Spleen (tissue), 11 donors: ENCODE measurements at regions not wholly inside any gene's neighbourhood (a gene's known extent, or its start where the extent isn't known, plus 50 kb on each side); places are given as distances from the start of the nearest gene placed in this dataset.

Experiments used
- DNase-seq: peaks from one replicate; pipeline ENCODE4 v3.0.0-alpha.2; 2020
- H3K27ac ChIP-seq, 8 donors: fragments of 200-600 bp; sonication (generic) in 7 of 8; 1 replicate in 4 of 8; 2 replicates in 4 of 8; pipeline versions ENCODE4 v1.5.0 to v1.8.0; 2016 to 2021; ENCODE audit warnings: inconsistent platforms in 4 of 8, mild to moderate bottlenecking in 4 of 8, moderate library complexity in 1 of 8
- H3K27me3 ChIP-seq, 7 donors: fragments of 200-600 bp; sonication (generic) in 6 of 7; replicated peaks in 1 of 7; 1 replicate in 4 of 7; 2 replicates in 3 of 7; pipeline versions ENCODE4 v1.5.0 to v1.8.0; 2016 to 2021; ENCODE audit warnings: inconsistent platforms in 3 of 7, mild to moderate bottlenecking in 1 of 7
- H3K36me3 ChIP-seq, 6 donors: fragments of 200-600 bp; sonication (generic) in 5 of 6; 1 replicate in 4 of 6; 2 replicates in 2 of 6; pipeline versions ENCODE4 v1.5.0 to v1.8.0; 2016 to 2021; ENCODE audit warnings: inconsistent platforms in 2 of 6
- H3K4me1 ChIP-seq, 6 donors: fragments of 200-600 bp; sonication (generic) in 5 of 6; 1 replicate in 3 of 6; 2 replicates in 3 of 6; pipeline versions ENCODE4 v1.5.0 to v1.8.0; 2016 to 2021; ENCODE audit warnings: inconsistent platforms in 3 of 6
- H3K4me3 ChIP-seq, 8 donors: fragments of 200-600 bp; sonication (generic) in 7 of 8; 1 replicate in 4 of 8; 2 replicates in 4 of 8; pipeline versions ENCODE4 v1.5.0 to v1.8.0; 2016 to 2021; ENCODE audit warnings: inconsistent platforms in 4 of 8, mild to moderate bottlenecking in 4 of 8, moderate library complexity in 2 of 8
- H3K9me3 ChIP-seq, 8 donors: fragments of 200-600 bp; sonication (generic) in 7 of 8; 1 replicate in 4 of 8; 2 replicates in 4 of 8; pipeline versions ENCODE4 v1.5.0 to v1.8.0; 2016 to 2021; ENCODE audit warnings: inconsistent platforms in 4 of 8
- CTCF ChIP-seq, 11 experiments: fragments of 200-600 bp in 7 of 11; fragments of 450-650 bp in 4 of 11; sonication (generic) in 4 of 11; IDR thresholded peaks in 8 of 11; conservative IDR thresholded peaks in 3 of 11; 1 replicate in 7 of 11; 2 replicates in 4 of 11; pipeline versions ENCODE4 v1.4.0 to v1.8.0; 2016 to 2021; ENCODE audit warnings: antibody characterized with exemption in 11 of 11, inconsistent platforms in 4 of 11, mild to moderate bottlenecking in 1 of 11
- POLR2A ChIP-seq, 3 donors: fragments of 450-650 bp; IDR thresholded peaks; one replicate each; pipeline ENCODE4 v1.5.1; 2017; ENCODE audit warnings: antibody characterized with exemption in 3 of 3, mild to moderate bottlenecking in 1 of 3
- POLR2AphosphoS5 ChIP-seq, 3 donors: sonication (generic); formaldehyde crosslinking; IDR thresholded peaks; one replicate each; pipeline ENCODE4 v1.5.1; 2017; ENCODE audit warnings: antibody characterized with exemption in 3 of 3
- WGBS, 5 donors: extraction: QIAGEN DNeasy Blood & Tissue Kit in 3 of 5; methylation state at CpG; one replicate each; pipeline versions ENCODE4 v1.1.5 to v1.1.7; 2013 to 2018; 5-methylcytosine and 5-hydroxymethylcytosine counted together
- intact Hi-C: fragments of 100-400 bp; cut with DNase I; formaldehyde crosslinking; loops from one replicate; pipeline ENCODE4 v1.15.0; 2023; ENCODE audit warnings: low total_unique reads
- donor health status: healthy with polysubstance abuse.
- donor health status: DM: no; HTN: no; CAD: no; lungs with moderate emphysema.
- donor health status: DM: no; HTN: no; CAD: no.
- donor health status: Bipolar disorder and iron deficiency.
- donor health status: healthy.
- donor health status: DM: no; HTN: no; CAD: no.
- donor health status: DM: yes; HTN: yes; CAD: no.

- TF ChIP-seq POLR2AphosphoS5 (IDR thresholded peaks at IDR 0.05): no peak
- TF ChIP-seq CTCF (IDR thresholded peaks at IDR 0.05 in 8 of 11, conservative IDR thresholded peaks at IDR 0.05 in 3 of 11): no peak
- no peak for TF ChIP-seq POLR2A (IDR thresholded peaks at IDR 0.05)
- Histone ChIP-seq H3K4me1 (no peaks in the 10 kb centered on the region), H3K9me3 (no peaks in the 10 kb centered on the region), H3K27me3 (peaks cover 0 to 15% (median 0%) of the 10 kb centered on the region in 7 donors), H3K27ac (no peak overlapping the region), H3K4me3 (no peak overlapping the region), H3K36me3 (no peaks in the 10 kb centered on the region)
- 78 to 87% (median 85%) methylated on average over 3 of the region's 3 CpGs for WGBS, 5 donors
- intact Hi-C loops: no loop called here
- DNase-seq: no peak
Observed at GRCh38 chr2:181754105-181754504, 73.8 kb upstream of the NEUROD1 start.

GRCh38 chr2:181755181-181755580 is 74.9 kb upstream of the NEUROD1 start:
- H3K27me3 ChIP-seq: peaks cover 0 to 8% (median 0%) of the 10 kb centered on the region in 7 donors
- TF ChIP-seq POLR2A (IDR thresholded peaks at IDR 0.05): no peak
- TF ChIP-seq POLR2AphosphoS5 (IDR thresholded peaks at IDR 0.05): no peak
- no peak for TF ChIP-seq CTCF (IDR thresholded peaks at IDR 0.05 in 8 of 11, conservative IDR thresholded peaks at IDR 0.05 in 3 of 11)
- no peak overlapping the region for H3K4me3 ChIP-seq
- peaks cover 0 to 5% (median 0%) of the 10 kb centered on the region in 8 donors for H3K9me3 ChIP-seq
- H3K4me1 ChIP-seq: no peaks in the 10 kb centered on the region
- H3K27ac ChIP-seq: no peak overlapping the region
- intact Hi-C loops: no loop called here
- H3K36me3 ChIP-seq: no peaks in the 10 kb centered on the region
- DNase-seq: no peak

- H3K27me3 ChIP-seq: no peaks in the 10 kb centered on the region
- H3K36me3 ChIP-seq: no peaks in the 10 kb centered on the region
- H3K4me3 ChIP-seq: no peak overlapping the region
- no peaks in the 10 kb centered on the region for H3K4me1 ChIP-seq
- no peak for TF ChIP-seq POLR2A (IDR thresholded peaks at IDR 0.05)
- TF ChIP-seq POLR2AphosphoS5 (IDR thresholded peaks at IDR 0.05): no peak
- TF ChIP-seq CTCF (IDR thresholded peaks at IDR 0.05 in 8 of 11, conservative IDR thresholded peaks at IDR 0.05 in 3 of 11): no peak
- H3K27ac ChIP-seq: no peak overlapping the region
- WGBS, 5 donors: 57 to 73% (median 70%) methylated on average over 2 of the region's 2 CpGs
- H3K9me3 ChIP-seq: peaks cover 0 to 5% (median 0%) of the 10 kb centered on the region in 8 donors
- DNase-seq: no peak
- intact Hi-C loops: no loop called here
Observed at GRCh38 chr2:181760521-181760920, 80.2 kb upstream of the NEUROD1 start.

GRCh38 chr2:181761175-181761574 is 80.9 kb upstream of the NEUROD1 start:
- WGBS, 5 donors: 85 to 96% (median 87%) methylated on average over 2 of the region's 2 CpGs
- Histone ChIP-seq H3K27me3 (no peaks in the 10 kb centered on the region), H3K4me1 (no peaks in the 10 kb centered on the region), H3K36me3 (no peaks in the 10 kb centered on the region), H3K27ac (no peak overlapping the region), H3K9me3 (peaks cover 0 to 5% (median 0%) of the 10 kb centered on the region in 8 donors), H3K4me3 (no peak overlapping the region)
- intact Hi-C loops: no loop called here
- no peak for DNase-seq
- TF ChIP-seq CTCF (IDR thresholded peaks at IDR 0.05 in 8 of 11, conservative IDR thresholded peaks at IDR 0.05 in 3 of 11): no peak
- TF ChIP-seq POLR2AphosphoS5 (IDR thresholded peaks at IDR 0.05): no peak
- TF ChIP-seq POLR2A (IDR thresholded peaks at IDR 0.05): no peak
